Fibroblast of lung (primary cell): ENCODE measurements at regions not wholly inside any gene's neighbourhood (a gene's known extent, or its start where the extent isn't known, plus 50 kb on each side); places are given as distances from the start of the nearest gene placed in this dataset.
"Not testable (repeated sequence)": the region's sequence is repeated elsewhere in the genome, so short reads cannot be mapped to it uniquely, and the experiment has no call there.

Experiments
- DNase-seq, 2 donors: peaks; one replicate each; pipeline versions ENCODE4 v3.0.0 to v3.0.0-alpha.2; 2010; ENCODE audit warnings: low read depth in 2 of 2
- H2AFZ ChIP-seq: 2 replicates; pipeline ENCODE4 v1.5.1; 2012; ENCODE audit warnings: low read length, control low read depth, inconsistent platforms
- H3K27ac ChIP-seq: 2 replicates; pipeline ENCODE4 v1.5.1; 2011; ENCODE audit warnings: low read length, control low read depth; ENCODE audit not compliant: insufficient read depth
- H3K27me3 ChIP-seq: 2 replicates; pipeline ENCODE4 v1.5.1; 2011; ENCODE audit warnings: mild to moderate bottlenecking, low read length; ENCODE audit not compliant: control insufficient read depth, insufficient read depth
- H3K36me3 ChIP-seq: 2 replicates; pipeline ENCODE4 v1.5.1; 2011; ENCODE audit warnings: low read length; ENCODE audit not compliant: control insufficient read depth, insufficient read depth
- H3K4me1 ChIP-seq: 2 replicates; pipeline ENCODE4 v1.5.1; 2011; ENCODE audit warnings: low read length; ENCODE audit not compliant: control insufficient read depth, insufficient read depth; ENCODE audit errors: extremely low read depth
- H3K4me2 ChIP-seq: 2 replicates; pipeline ENCODE4 v1.5.1; 2011; ENCODE audit warnings: low read length, control low read depth; ENCODE audit not compliant: insufficient read depth; ENCODE audit errors: extremely low read depth
- H3K4me3 ChIP-seq, 4 experiments: fragments of 200-600 bp in 1 of 4; sonication (generic) in 1 of 4; replicated peaks in 1 of 4; 2 replicates each; pipeline ENCODE4 v1.5.1; 2011 to 2016; ENCODE audit warnings: low read length in 4 of 4, low read depth in 3 of 4, mild to moderate bottlenecking in 3 of 4, control low read depth in 2 of 4, inconsistent platforms in 1 of 4, mixed read lengths in 1 of 4; ENCODE audit not compliant: insufficient read depth in 1 of 4; ENCODE audit errors: control extremely low read depth in 1 of 4
- H3K79me2 ChIP-seq: 2 replicates; pipeline ENCODE4 v1.5.1; 2012; ENCODE audit warnings: mild to moderate bottlenecking, low read length, inconsistent platforms; ENCODE audit not compliant: control insufficient read depth, insufficient read depth
- H3K9ac ChIP-seq: 2 replicates; pipeline ENCODE4 v1.5.1; 2011; ENCODE audit warnings: mild to moderate bottlenecking, low read length, control low read depth; ENCODE audit not compliant: insufficient read depth
- H3K9me3 ChIP-seq: 2 replicates; pipeline ENCODE4 v1.5.1; 2012; ENCODE audit warnings: low read depth, low read length; ENCODE audit not compliant: control insufficient read depth, insufficient read depth
- H4K20me1 ChIP-seq: 2 replicates; pipeline ENCODE4 v1.5.1; 2011; ENCODE audit warnings: low read length; ENCODE audit not compliant: control insufficient read depth, insufficient read depth; ENCODE audit errors: extremely low read depth
- EZH2 ChIP-seq: IDR thresholded peaks from 2 replicates; pipeline ENCODE4 v1.5.1; 2012; ENCODE audit warnings: low read length, control low read depth, mild to moderate bottlenecking; ENCODE audit errors: missing control alignments
- TF ChIP-seq, protein P1 (sequence below), 2 donors: IDR thresholded peaks in 1 of 2; conservative IDR thresholded peaks in 1 of 2; 1 replicate in 1 of 2; 2 replicates in 1 of 2; pipeline ENCODE4 v1.5.1; 2011 to 2012; ENCODE audit warnings: low read length in 2 of 2, control low read depth in 1 of 2, inconsistent platforms in 1 of 2, low read depth in 1 of 2, mild to moderate bottlenecking in 1 of 2

DNA sequence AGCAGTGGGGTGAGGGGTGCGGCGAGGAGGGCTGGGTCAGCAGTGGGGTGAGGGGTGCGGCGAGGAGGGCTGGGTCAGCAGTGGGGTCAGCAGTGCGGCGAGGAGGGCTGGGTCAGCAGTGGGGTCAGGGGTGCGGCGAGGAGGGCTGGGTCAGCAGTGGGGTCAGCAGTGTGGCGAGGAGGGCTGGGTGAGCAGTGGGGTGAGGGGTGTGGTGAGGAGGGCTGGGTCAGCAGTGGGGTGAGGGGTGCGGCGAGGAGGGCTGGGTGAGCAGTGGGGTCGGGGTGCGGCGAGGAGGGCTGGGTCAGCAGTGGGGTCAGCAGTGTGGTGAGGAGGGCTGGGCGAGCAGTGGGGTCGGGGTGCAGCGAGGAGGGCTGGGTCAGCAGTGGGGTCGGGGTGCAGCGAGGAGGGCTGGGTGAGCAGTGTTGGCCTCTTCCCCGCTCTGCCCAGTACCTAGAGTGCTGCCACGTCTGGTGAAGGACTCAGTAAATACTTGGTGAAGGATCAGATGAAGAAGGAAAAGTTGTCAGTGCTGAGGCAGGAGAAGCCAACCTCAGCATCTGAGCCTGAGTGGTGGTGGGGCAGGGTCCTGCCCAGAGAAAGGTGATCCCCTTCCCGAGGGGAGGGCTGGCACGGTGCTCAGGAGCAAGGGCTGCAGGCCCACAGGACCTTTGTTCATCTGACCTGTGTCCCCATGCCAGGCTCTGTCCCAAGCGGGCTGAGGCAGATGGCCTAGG, 93.9 kb downstream of the METRNL start:
- H3K4me2 ChIP-seq, H3K4me3 ChIP-seq, H3K4me1 ChIP-seq, H3K27me3 ChIP-seq, H3K36me3 ChIP-seq, H4K20me1 ChIP-seq, H2AFZ ChIP-seq, H3K9me3 ChIP-seq, H3K79me2 ChIP-seq, H3K27ac ChIP-seq, DNase-seq, H3K9ac ChIP-seq: not testable (repeated sequence)

DNA sequence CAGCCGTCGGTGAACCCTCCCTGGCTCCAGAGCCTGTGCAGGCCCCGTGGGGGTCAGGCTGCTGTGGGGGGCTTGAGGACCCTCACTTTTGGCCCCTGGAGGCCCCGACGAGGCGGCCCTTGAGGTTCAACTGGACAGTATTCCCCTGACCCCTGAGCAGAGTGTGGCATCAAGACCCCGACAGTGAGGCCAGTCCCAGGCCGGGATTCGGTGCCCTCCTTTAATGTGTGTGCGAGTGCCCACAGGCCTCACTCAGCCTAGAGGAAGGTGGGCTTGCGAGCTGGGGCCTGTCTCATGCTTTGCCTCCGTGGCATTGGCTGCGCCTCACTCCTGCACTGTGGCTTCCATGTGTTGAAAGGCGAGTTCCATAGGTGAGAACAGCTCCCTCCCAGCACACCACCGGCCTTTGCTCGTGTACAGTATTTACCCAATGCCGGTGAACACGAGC, 94.5 kb downstream of the METRNL start:
- no peaks in the 10 kb centered on the region for H3K36me3 ChIP-seq
- no peak overlapping the region for H3K4me3 ChIP-seq
- no peaks in the 10 kb centered on the region for H3K79me2 ChIP-seq
- no peak overlapping the region for H3K27ac ChIP-seq
- TF ChIP-seq, protein P1, sequence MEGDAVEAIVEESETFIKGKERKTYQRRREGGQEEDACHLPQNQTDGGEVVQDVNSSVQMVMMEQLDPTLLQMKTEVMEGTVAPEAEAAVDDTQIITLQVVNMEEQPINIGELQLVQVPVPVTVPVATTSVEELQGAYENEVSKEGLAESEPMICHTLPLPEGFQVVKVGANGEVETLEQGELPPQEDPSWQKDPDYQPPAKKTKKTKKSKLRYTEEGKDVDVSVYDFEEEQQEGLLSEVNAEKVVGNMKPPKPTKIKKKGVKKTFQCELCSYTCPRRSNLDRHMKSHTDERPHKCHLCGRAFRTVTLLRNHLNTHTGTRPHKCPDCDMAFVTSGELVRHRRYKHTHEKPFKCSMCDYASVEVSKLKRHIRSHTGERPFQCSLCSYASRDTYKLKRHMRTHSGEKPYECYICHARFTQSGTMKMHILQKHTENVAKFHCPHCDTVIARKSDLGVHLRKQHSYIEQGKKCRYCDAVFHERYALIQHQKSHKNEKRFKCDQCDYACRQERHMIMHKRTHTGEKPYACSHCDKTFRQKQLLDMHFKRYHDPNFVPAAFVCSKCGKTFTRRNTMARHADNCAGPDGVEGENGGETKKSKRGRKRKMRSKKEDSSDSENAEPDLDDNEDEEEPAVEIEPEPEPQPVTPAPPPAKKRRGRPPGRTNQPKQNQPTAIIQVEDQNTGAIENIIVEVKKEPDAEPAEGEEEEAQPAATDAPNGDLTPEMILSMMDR (conservative IDR thresholded peaks at IDR 0.05 in 1 of 2, IDR thresholded peaks at IDR 0.05 in 1 of 2; ENCODE audit: low read depth in 1 of 2, low read length in 2 of 2): no peak
- no peak for TF ChIP-seq EZH2
- peaks cover 2% of the 10 kb centered on the region for H3K4me1 ChIP-seq
- H2AFZ ChIP-seq: no peak overlapping the region
- H3K9ac ChIP-seq: no peak overlapping the region
- no peak for DNase-seq
- no peaks in the 10 kb centered on the region for H3K9me3 ChIP-seq
- H3K4me2 ChIP-seq: no peak overlapping the region
- H3K27me3 ChIP-seq: no peaks in the 10 kb centered on the region
- no peaks in the 10 kb centered on the region for H4K20me1 ChIP-seq

DNA sequence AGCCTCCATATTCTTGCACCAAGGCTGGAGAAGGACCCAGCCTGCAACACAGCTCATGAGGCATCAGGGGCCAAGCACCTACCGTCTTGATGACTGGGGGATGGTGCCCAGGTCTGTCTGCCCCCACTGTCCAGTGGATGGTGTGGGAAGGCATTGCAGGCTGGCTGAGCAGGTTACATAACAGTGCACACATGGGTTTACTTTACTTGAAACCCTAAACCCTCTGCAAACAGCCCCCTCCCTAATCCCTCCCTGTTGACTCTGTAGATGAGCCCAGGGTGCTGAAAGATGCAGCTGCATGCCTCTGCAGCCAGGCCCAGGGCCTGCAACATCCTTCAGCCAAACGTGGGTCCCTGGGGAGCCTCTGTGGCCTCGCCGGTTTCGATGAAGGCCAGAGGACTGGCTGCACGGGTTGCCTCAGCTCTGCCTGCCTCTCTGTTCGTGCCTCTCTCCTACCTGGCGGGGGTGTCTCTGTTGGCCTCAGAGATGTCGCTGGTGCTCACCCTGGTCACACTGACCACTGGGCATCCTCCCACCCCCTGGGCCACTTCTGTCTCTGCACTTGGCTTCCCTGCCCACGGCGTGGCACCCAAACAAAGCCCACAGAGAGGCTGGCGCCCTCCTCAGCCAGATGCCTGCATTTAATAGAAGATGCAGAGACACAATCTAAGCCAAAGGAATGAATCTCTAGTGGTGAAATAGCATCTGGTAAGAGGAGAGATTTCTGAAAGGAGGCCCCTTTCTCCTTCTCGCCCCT, 95.1 kb downstream of the METRNL start:
- H3K4me3 ChIP-seq: no peak overlapping the region
- peaks cover 2% of the 10 kb centered on the region for H3K4me1 ChIP-seq
- H2AFZ ChIP-seq: no peak overlapping the region
- no peaks in the 10 kb centered on the region for H4K20me1 ChIP-seq
- DNase-seq: no peak
- no peak overlapping the region for H3K9ac ChIP-seq
- H3K4me2 ChIP-seq: no peak overlapping the region
- no peaks in the 10 kb centered on the region for H3K36me3 ChIP-seq
- H3K9me3 ChIP-seq: no peaks in the 10 kb centered on the region
- H3K79me2 ChIP-seq: no peaks in the 10 kb centered on the region
- TF ChIP-seq EZH2: no peak
- TF ChIP-seq, protein P1 (conservative IDR thresholded peaks at IDR 0.05 in 1 of 2, IDR thresholded peaks at IDR 0.05 in 1 of 2; ENCODE audit: low read depth in 1 of 2, low read length in 2 of 2): no peak
- no peak overlapping the region for H3K27ac ChIP-seq
- peaks cover 3% of the 10 kb centered on the region for H3K27me3 ChIP-seq
